IPS-15b (cell line): ENCODE measurements at regions not wholly inside any gene's neighbourhood (a gene's known extent, or its start where the extent isn't known, plus 50 kb on each side); places are given as distances from the start of the nearest gene placed in this dataset.

Experiments
- H3K27me3 ChIP-seq: one replicate; pipeline ENCODE4 v1.6.1; 2013; ENCODE audit warnings: low read length; ENCODE audit not compliant: control insufficient read depth, insufficient read depth
- H3K36me3 ChIP-seq: one replicate; pipeline ENCODE4 v1.6.1; 2013; ENCODE audit warnings: low read length; ENCODE audit not compliant: control insufficient read depth, insufficient read depth
- H3K4me1 ChIP-seq: one replicate; pipeline ENCODE4 v1.6.1; 2013; ENCODE audit warnings: mild to moderate bottlenecking, low read length; ENCODE audit not compliant: control insufficient read depth, insufficient read depth
- H3K4me3 ChIP-seq: one replicate; pipeline ENCODE4 v1.5.1; 2013; ENCODE audit warnings: low read depth, low read length
- H3K9ac ChIP-seq: one replicate; pipeline ENCODE4 v1.6.1; 2013; ENCODE audit warnings: low read depth, mild to moderate bottlenecking, low read length
- H3K9me3 ChIP-seq: one replicate; pipeline ENCODE4 v1.6.1; 2013; ENCODE audit warnings: mild to moderate bottlenecking, low read length; ENCODE audit not compliant: control insufficient read depth, insufficient read depth

DNA sequence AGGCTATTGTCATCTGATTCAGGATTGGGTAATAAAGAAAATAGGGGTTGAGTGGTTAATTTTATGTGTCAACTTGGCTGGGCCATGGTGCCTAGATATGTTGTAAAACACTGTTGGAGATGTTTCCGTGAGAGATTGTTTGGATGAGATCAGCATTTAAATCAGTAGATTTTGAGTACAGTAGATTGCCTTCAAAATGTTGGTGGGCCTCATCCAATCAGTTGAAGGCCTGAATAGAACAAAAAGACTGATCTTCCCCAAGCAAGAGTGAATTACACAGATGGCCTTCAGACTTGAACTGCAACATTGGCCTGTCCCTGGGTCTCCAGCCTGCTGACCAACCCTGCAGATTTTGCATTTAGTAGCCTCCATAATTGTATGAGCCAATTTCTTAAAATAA is 401.3 kb upstream of the KIF2A start:
- H3K4me3 ChIP-seq: no peak overlapping the region
- no peaks in the 10 kb centered on the region for H3K27me3 ChIP-seq
- no peaks in the 10 kb centered on the region for H3K9me3 ChIP-seq
- no peak overlapping the region for H3K9ac ChIP-seq
- no peaks in the 10 kb centered on the region for H3K4me1 ChIP-seq
- H3K36me3 ChIP-seq: no peaks in the 10 kb centered on the region

DNA sequence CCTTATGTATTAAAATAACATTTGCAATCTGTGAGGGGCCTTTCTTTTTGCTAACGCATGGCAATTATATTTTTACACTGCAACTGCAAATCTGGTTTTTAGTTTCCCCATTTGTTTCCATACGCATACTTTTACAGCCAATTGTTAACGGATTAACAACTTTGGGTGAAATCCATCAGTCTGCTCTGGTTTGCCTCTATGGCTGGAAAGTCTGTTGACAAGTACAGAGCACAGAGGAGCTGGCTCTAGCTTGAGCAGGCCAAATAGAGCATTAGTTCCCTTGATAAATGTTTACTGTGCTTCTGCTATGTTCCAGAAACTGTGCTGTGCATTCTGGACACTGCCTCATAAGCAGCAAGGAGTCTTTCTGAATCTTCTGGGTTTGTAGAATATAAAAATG is 400.4 kb upstream of the KIF2A start:
- H3K4me1 ChIP-seq: no peaks in the 10 kb centered on the region
- no peaks in the 10 kb centered on the region for H3K9me3 ChIP-seq
- H3K4me3 ChIP-seq: no peak overlapping the region
- no peak overlapping the region for H3K9ac ChIP-seq
- H3K27me3 ChIP-seq: no peaks in the 10 kb centered on the region
- no peaks in the 10 kb centered on the region for H3K36me3 ChIP-seq

DNA sequence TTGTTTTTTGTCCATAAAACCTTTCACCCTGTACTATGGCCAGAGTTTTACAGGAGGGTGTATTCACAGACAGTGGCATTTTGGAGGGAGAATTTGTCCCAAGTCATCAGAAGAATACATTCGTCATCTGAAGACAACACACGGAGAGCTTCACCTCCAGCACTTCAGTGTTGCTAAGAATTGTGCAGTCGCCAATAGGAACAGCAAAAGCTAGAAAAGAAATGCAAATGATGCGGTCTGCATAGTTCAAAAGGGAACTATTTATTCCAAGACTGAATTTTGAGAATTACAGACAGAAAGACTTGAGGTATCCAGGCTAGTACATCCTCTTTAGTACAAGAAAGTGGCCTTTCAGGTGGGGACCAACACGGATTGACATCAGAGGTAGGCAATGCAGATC is 399.2 kb upstream of the KIF2A start:
- no peaks in the 10 kb centered on the region for H3K36me3 ChIP-seq
- no peaks in the 10 kb centered on the region for H3K27me3 ChIP-seq
- H3K9me3 ChIP-seq: no peaks in the 10 kb centered on the region
- H3K4me1 ChIP-seq: no peaks in the 10 kb centered on the region
- H3K9ac ChIP-seq: no peak overlapping the region
- no peak overlapping the region for H3K4me3 ChIP-seq

DNA sequence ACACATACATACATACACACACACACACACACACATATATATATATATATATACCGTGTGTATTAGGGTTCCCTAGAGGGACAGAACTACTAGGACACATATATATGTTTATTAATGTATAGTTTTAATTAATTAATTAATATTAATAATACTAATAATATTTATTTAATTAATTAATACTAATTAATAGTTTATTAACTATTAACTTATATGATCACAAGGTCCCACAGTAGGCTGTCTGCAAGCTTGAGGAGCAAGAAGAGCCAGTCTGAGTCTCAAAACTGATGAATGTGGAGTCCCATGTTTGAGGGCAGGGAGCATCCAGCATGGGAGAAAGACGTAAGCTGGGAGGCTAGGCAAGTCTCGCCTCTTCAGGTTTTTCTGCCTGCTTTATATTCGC is 398.0 kb upstream of the KIF2A start:
- Histone ChIP-seq H3K9me3 (no peaks in the 10 kb centered on the region), H3K9ac (no peak overlapping the region), H3K4me3 (no peak overlapping the region), H3K36me3 (no peaks in the 10 kb centered on the region), H3K4me1 (no peaks in the 10 kb centered on the region), H3K27me3 (no peaks in the 10 kb centered on the region)

GRCh38 chr5:61910771-61911170 is 395.2 kb upstream of the KIF2A start:
- H3K9me3 ChIP-seq: no peaks in the 10 kb centered on the region
- H3K4me1 ChIP-seq: no peaks in the 10 kb centered on the region
- H3K36me3 ChIP-seq: no peaks in the 10 kb centered on the region
- H3K4me3 ChIP-seq: no peak overlapping the region
- no peaks in the 10 kb centered on the region for H3K27me3 ChIP-seq
- H3K9ac ChIP-seq: no peak overlapping the region

- no peaks in the 10 kb centered on the region for H3K36me3 ChIP-seq
- H3K9ac ChIP-seq: no peak overlapping the region
- H3K9me3 ChIP-seq: no peaks in the 10 kb centered on the region
- no peaks in the 10 kb centered on the region for H3K27me3 ChIP-seq
- H3K4me3 ChIP-seq: no peak overlapping the region
- H3K4me1 ChIP-seq: no peaks in the 10 kb centered on the region
Observed at GRCh38 chr5:61912559-61912958, 393.4 kb upstream of the KIF2A start.

- Histone ChIP-seq H3K9ac (no peak overlapping the region), H3K9me3 (no peaks in the 10 kb centered on the region), H3K4me1 (no peaks in the 10 kb centered on the region), H3K4me3 (no peak overlapping the region), H3K27me3 (no peaks in the 10 kb centered on the region), H3K36me3 (no peaks in the 10 kb centered on the region)
Observed at GRCh38 chr5:61915646-61916045, 390.4 kb upstream of the KIF2A start.

DNA sequence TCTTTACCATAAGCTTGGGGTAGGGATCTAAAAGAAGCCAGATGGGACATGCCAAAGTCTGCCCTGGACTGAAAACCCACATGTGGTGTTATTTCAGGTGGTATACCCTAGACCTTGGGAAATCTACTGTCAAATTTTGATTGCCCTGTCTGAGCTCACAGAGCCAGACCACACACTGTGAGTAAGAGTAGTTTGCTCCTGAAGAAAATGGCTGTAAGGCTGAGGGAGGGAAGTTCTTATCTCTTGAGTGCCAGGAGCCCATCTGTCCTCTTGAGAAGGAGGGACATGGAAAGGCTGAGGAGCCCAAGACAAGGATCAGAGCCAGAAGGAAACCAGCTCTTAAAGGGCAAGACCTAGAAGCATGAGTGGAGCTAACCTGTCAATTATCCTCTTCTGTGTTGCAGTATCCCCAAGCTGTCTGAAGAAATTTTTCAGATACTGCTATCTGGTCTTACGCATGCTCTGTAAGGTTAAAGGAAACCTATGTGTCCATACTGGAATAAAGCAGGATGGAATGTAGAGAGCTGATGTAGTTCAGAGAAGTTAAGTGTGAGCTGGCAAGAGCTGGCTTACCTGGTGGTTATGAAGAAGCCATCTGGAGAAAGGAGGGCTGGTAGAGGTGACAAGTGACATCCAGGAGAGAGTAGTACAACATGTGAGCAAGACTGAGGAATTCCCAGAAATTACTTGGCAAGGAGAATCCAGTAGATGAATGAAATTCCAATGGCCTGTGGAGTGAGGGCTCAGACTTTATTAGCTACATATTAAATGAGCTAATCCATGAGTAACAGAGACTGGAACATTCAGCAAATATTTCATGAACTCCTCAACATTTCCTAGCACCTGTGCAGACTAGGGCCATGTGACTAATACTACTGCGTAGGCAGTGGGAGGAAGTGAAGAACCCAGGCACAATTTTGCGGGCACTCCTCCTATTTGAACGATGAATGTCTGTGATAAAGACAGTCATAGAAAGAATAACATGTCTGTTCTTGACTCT is 389.1 kb upstream of the KIF2A start:
- Histone ChIP-seq H3K36me3 (no peaks in the 10 kb centered on the region), H3K4me3 (no peak overlapping the region), H3K27me3 (no peaks in the 10 kb centered on the region), H3K9ac (no peak overlapping the region), H3K4me1 (no peaks in the 10 kb centered on the region), H3K9me3 (no peaks in the 10 kb centered on the region)

GRCh38 chr5:61918611-61919010 is 387.4 kb upstream of the KIF2A start:
- H3K27me3 ChIP-seq: no peaks in the 10 kb centered on the region
- no peak overlapping the region for H3K9ac ChIP-seq
- no peaks in the 10 kb centered on the region for H3K4me1 ChIP-seq
- H3K36me3 ChIP-seq: no peaks in the 10 kb centered on the region
- no peaks in the 10 kb centered on the region for H3K9me3 ChIP-seq
- no peak overlapping the region for H3K4me3 ChIP-seq

GRCh38 chr5:61919920-61920319 is 386.1 kb upstream of the KIF2A start:
- Histone ChIP-seq H3K4me1 (no peaks in the 10 kb centered on the region), H3K27me3 (no peaks in the 10 kb centered on the region)

GRCh38 chr5:61924251-61924650 is 381.8 kb upstream of the KIF2A start:
- H3K4me3 ChIP-seq: no peak overlapping the region
- no peaks in the 10 kb centered on the region for H3K36me3 ChIP-seq
- no peaks in the 10 kb centered on the region for H3K9me3 ChIP-seq
- no peaks in the 10 kb centered on the region for H3K4me1 ChIP-seq
- no peaks in the 10 kb centered on the region for H3K27me3 ChIP-seq
- H3K9ac ChIP-seq: no peak overlapping the region

More at GRCh38 chr5:61919920-61920319, 386.1 kb upstream of the KIF2A start:
- Histone ChIP-seq H3K4me3 (no peak overlapping the region), H3K9me3 (no peaks in the 10 kb centered on the region), H3K36me3 (no peaks in the 10 kb centered on the region), H3K9ac (no peak overlapping the region)

DNA sequence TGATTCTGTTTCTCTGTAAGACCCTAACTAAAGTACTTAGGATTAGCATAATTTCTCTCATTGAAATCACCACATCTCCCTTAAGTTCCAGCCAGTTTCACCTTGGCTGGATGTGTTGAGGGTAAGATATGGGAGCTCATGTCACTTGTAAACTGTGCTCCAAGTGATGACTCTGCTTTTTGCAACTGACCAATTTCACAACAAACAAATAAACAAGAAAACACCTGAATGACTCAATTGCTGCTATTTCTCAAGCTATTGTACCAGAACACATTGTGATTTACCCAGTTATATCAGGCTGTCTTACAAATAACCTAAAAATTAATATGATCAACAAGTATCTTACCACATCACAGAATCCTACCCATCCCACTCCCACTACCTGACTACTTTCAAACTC is 379.1 kb upstream of the KIF2A start:
- Histone ChIP-seq H3K36me3 (no peaks in the 10 kb centered on the region), H3K27me3 (no peaks in the 10 kb centered on the region), H3K4me3 (no peak overlapping the region), H3K9ac (no peak overlapping the region), H3K4me1 (no peaks in the 10 kb centered on the region), H3K9me3 (no peaks in the 10 kb centered on the region)
